Smooth muscle cell (in vitro differentiated cells): ENCODE measurements at regions not wholly inside any gene's neighbourhood (a gene's known extent, or its start where the extent isn't known, plus 50 kb on each side); places are given as distances from the start of the nearest gene placed in this dataset.
"Not testable (repeated sequence)": the region's sequence is repeated elsewhere in the genome, so short reads cannot be mapped to it uniquely, and the experiment has no call there.

ENCODE experiments used
- DNase-seq: peaks from one replicate; lab custom pipeline; 2025; ENCODE audit not compliant: unreplicated experiment; lab: John Stamatoyannopoulos, UW
- H2AFZ ChIP-seq: fragments of 200-600 bp; sonication (generic); 2 replicates; pipeline ENCODE4 v1.6.0; 2016; ENCODE audit warnings: antibody characterized with exemption, low read depth, mild to moderate bottlenecking
- H3F3A ChIP-seq: fragments of 200-600 bp; sonication (generic); 2 replicates; pipeline ENCODE4 v1.6.0; 2017; ENCODE audit warnings: antibody characterized with exemption, low read depth
- H3K27ac ChIP-seq: fragments of 200-600 bp; sonication (generic); 2 replicates; pipeline ENCODE4 v1.5.1; 2016; ENCODE audit warnings: low read depth, mild to moderate bottlenecking
- H3K27me3 ChIP-seq: fragments of 200-600 bp; sonication (generic); 2 replicates; pipeline ENCODE4 v1.6.1; 2016; ENCODE audit warnings: low read depth, mild to moderate bottlenecking
- H3K36me3 ChIP-seq: fragments of 200-600 bp; sonication (generic); 2 replicates; pipeline ENCODE4 v1.5.1; 2016; ENCODE audit warnings: low read depth
- H3K4me1 ChIP-seq: fragments of 200-600 bp; sonication (generic); 2 replicates; pipeline ENCODE4 v1.5.1; 2016; ENCODE audit warnings: low read depth
- H3K4me2 ChIP-seq: fragments of 200-600 bp; sonication (generic); 2 replicates; pipeline ENCODE4 v1.6.0; 2016; ENCODE audit warnings: mild to moderate bottlenecking
- H3K4me3 ChIP-seq: fragments of 200-600 bp; sonication (generic); 2 replicates; pipeline ENCODE4 v1.5.1; 2016; ENCODE audit warnings: mild to moderate bottlenecking
- H3K79me2 ChIP-seq: fragments of 200-600 bp; sonication (generic); 2 replicates; pipeline ENCODE4 v1.6.0; 2016; ENCODE audit warnings: low read depth, mild to moderate bottlenecking
- H3K9ac ChIP-seq: fragments of 200-600 bp; sonication (generic); 2 replicates; pipeline ENCODE4 v1.6.0; 2016; ENCODE audit warnings: low read depth
- H3K9me3 ChIP-seq: fragments of 200-600 bp; sonication (generic); replicated peaks from 2 replicates; pipeline ENCODE4 v1.5.1; 2016; ENCODE audit warnings: low read depth
- H4K20me1 ChIP-seq: fragments of 200-600 bp; sonication (generic); 2 replicates; pipeline ENCODE4 v1.6.0; 2016; ENCODE audit warnings: low read depth
- CTCF ChIP-seq: fragments of 200-600 bp; sonication (generic); IDR thresholded peaks from 2 replicates; pipeline ENCODE4 v1.5.1; 2017; ENCODE audit warnings: borderline replicate concordance, mild to moderate bottlenecking, antibody characterized with exemption; ENCODE audit not compliant: insufficient read depth, poor library complexity, severe bottlenecking
- WGBS: methylation state at CpG from one replicate; pipeline ENCODE4 v1.1.7; 2016; ENCODE audit warnings: low lambda C conversion rate; 5-methylcytosine and 5-hydroxymethylcytosine counted together

- Histone ChIP-seq H3K9ac (peak overlapping the region; percentile 67), H3K79me2 (no peaks in the 10 kb centered on the region), H4K20me1 (no peaks in the 10 kb centered on the region), H3K4me2 (peak overlapping the region; percentile 64), H3K36me3 (no peaks in the 10 kb centered on the region), H3F3A (no peaks in the 10 kb centered on the region), H2AFZ (no peak overlapping the region), H3K9me3 (no peaks in the 10 kb centered on the region), H3K4me3 (no peak overlapping the region), H3K27me3 (no peaks in the 10 kb centered on the region), H3K27ac (peak overlapping the region; percentile 93), H3K4me1 (no peaks in the 10 kb centered on the region)
- DNase-seq: no peak
- WGBS: 31% methylated on average over 11 of the region's 11 CpGs
- TF ChIP-seq CTCF: no peak
Observed at GRCh38 chr17:72191921-72192799, 71.3 kb downstream of the SOX9 start.

GRCh38 chr17:72192800-72193192, 72.0 kb downstream of the SOX9 start:
- WGBS: 29% methylated on average over 4 of the region's 4 CpGs
- no peaks in the 10 kb centered on the region for H3F3A ChIP-seq
- H3K36me3 ChIP-seq: no peaks in the 10 kb centered on the region
- peak overlapping the region; percentile 93 for H3K27ac ChIP-seq
- H4K20me1 ChIP-seq: no peaks in the 10 kb centered on the region
- no peaks in the 10 kb centered on the region for H3K79me2 ChIP-seq
- no peaks in the 10 kb centered on the region for H3K27me3 ChIP-seq
- peak overlapping the region; percentile 64 for H3K4me2 ChIP-seq
- no peak overlapping the region for H3K4me3 ChIP-seq
- peak overlapping the region; percentile 67 for H3K9ac ChIP-seq
- no peak for DNase-seq
- no peaks in the 10 kb centered on the region for H3K9me3 ChIP-seq
- no peak for TF ChIP-seq CTCF
- no peaks in the 10 kb centered on the region for H3K4me1 ChIP-seq
- H2AFZ ChIP-seq: no peak overlapping the region

- DNase-seq: no peak
- H3K9ac ChIP-seq: peak overlapping the region; percentile 67
Observed at GRCh38 chr17:72193391-72194106, 72.7 kb downstream of the SOX9 start.

GRCh38 chr17:72194107-72194440, 73.3 kb downstream of the SOX9 start:
- H3K9ac ChIP-seq, H3K27me3 ChIP-seq, H3K9me3 ChIP-seq, DNase-seq, H3K4me1 ChIP-seq, H3F3A ChIP-seq, H3K4me3 ChIP-seq, H3K79me2 ChIP-seq, H3K4me2 ChIP-seq, H4K20me1 ChIP-seq, H3K36me3 ChIP-seq, H2AFZ ChIP-seq: not testable (repeated sequence)
- peak overlapping the region; percentile 93 for H3K27ac ChIP-seq
- WGBS: 93% methylated on average over 10 of the region's 10 CpGs

More at GRCh38 chr17:72193391-72194106, 72.7 kb downstream of the SOX9 start:
- no peaks in the 10 kb centered on the region for H3K9me3 ChIP-seq
- H3K4me2 ChIP-seq: peak overlapping the region; percentile 64
- H3F3A ChIP-seq: no peaks in the 10 kb centered on the region
- H3K79me2 ChIP-seq: no peaks in the 10 kb centered on the region
- no peaks in the 10 kb centered on the region for H3K36me3 ChIP-seq
- no peak overlapping the region for H3K4me3 ChIP-seq
- H3K27me3 ChIP-seq: no peaks in the 10 kb centered on the region
- 39% methylated on average over 10 of the region's 10 CpGs for WGBS
- no peaks in the 10 kb centered on the region for H3K4me1 ChIP-seq
- peak overlapping the region; percentile 93 for H3K27ac ChIP-seq
- TF ChIP-seq CTCF: no peak
- no peaks in the 10 kb centered on the region for H4K20me1 ChIP-seq
- H2AFZ ChIP-seq: no peak overlapping the region
